GM13977 (cell line): ENCODE measurements at regions not wholly inside any gene's neighbourhood (a gene's known extent, or its start where the extent isn't known, plus 50 kb on each side); places are given as distances from the start of the nearest gene placed in this dataset.

Source experiments
- DNase-seq: peaks from one replicate; pipeline ENCODE4 v3.0.0; 2012; ENCODE audit warnings: low spot score
- in situ Hi-C: fragments of 300-500 bp; cut with MboI; formaldehyde crosslinking; loops from one replicate; pipeline ENCODE4 v1.12.0; 2022; ENCODE audit warnings: low sequenced_read_pairs, low pct_unique_long_range_greater_than_20kb, mixed read lengths, inconsistent platforms; ENCODE audit not compliant: unreplicated experiment
- TF ChIP-seq, protein P1 (sequence below): IDR thresholded peaks from 2 replicates; pipeline ENCODE4 v1.5.1; 2012; ENCODE audit warnings: mild to moderate bottlenecking, control low read depth; ENCODE audit not compliant: insufficient read depth; ENCODE audit errors: extremely low read depth, missing control alignments

GRCh38 chr11:104657083-104657482 is 241.2 kb downstream of the CASP12 start:
- TF ChIP-seq, protein P1, sequence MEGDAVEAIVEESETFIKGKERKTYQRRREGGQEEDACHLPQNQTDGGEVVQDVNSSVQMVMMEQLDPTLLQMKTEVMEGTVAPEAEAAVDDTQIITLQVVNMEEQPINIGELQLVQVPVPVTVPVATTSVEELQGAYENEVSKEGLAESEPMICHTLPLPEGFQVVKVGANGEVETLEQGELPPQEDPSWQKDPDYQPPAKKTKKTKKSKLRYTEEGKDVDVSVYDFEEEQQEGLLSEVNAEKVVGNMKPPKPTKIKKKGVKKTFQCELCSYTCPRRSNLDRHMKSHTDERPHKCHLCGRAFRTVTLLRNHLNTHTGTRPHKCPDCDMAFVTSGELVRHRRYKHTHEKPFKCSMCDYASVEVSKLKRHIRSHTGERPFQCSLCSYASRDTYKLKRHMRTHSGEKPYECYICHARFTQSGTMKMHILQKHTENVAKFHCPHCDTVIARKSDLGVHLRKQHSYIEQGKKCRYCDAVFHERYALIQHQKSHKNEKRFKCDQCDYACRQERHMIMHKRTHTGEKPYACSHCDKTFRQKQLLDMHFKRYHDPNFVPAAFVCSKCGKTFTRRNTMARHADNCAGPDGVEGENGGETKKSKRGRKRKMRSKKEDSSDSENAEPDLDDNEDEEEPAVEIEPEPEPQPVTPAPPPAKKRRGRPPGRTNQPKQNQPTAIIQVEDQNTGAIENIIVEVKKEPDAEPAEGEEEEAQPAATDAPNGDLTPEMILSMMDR, result no peak
- in situ Hi-C loops, result no loop called here
- no peak for DNase-seq

DNA sequence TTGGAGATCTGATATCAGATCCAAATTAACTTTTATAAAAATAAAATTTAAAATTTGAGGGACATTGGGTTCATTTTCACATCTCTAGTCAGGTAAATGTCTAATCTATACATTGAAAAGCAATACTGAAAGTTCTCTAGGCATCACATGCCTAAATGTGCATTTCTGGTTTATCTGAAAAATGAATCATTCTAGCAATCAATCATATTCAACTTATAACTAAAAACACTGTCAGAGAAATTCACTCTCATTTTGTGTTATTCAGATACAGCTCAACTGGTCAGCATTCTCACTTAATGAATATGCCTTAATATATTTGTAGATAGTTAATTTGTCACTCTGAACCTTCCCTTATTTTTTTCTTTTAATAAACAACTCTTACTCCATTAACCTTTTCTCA is 243.2 kb downstream of the CASP12 start:
- TF ChIP-seq, protein P1, result no peak
- DNase-seq, result no peak
- in situ Hi-C loops, result no loop called here

DNA sequence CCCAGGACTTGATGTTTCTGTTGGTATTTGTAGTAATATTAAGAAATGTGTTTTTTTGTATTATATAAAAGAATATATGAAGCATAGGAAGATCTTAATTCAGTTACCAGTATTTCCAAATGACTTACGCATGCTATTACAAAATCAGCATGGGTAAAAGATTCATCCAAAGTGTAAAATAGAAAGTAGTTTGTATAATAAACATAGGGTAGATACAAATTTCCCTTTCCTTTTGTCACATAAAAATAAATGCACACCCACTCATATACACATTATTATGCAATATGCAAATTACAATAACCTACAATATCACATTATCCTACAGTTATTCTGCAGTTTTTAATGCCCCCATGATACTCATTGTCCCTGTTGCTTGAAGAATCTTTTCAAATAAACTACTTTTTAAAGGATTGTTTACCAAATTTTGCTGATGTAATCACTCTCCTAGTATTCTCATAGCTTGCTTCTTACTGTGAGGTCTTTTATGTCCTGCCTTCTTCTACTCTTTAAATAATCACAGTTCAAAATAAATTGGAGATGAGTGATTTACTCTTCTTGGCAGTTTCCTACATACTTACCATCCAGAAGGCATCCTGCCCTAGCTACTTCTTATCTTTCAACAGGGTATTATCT is 244.0 kb downstream of the CASP12 start:
- DNase-seq, result no peak
- in situ Hi-C loops, result no loop called here
- TF ChIP-seq, protein P1, result no peak

DNA sequence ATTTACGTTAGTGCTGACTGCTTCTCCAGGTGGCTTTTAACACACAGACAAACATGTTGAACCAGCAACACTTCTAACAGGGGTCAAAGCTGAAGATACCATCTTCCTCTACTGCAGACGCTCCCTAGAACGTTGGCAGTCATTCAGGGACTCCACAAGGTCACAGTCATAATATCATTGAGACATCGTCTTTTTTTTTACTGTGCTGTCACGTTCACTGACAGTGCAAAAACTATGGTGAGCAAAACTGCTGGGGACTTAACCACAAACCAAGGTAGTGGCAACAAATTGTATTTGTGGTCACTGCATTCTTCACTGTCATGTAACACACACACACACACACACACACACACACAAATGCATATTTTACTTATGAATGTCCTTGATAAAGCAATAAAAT is 244.9 kb downstream of the CASP12 start:
- TF ChIP-seq, protein P1, result no peak
- no peak for DNase-seq
- in situ Hi-C loops, result no loop called here

DNA sequence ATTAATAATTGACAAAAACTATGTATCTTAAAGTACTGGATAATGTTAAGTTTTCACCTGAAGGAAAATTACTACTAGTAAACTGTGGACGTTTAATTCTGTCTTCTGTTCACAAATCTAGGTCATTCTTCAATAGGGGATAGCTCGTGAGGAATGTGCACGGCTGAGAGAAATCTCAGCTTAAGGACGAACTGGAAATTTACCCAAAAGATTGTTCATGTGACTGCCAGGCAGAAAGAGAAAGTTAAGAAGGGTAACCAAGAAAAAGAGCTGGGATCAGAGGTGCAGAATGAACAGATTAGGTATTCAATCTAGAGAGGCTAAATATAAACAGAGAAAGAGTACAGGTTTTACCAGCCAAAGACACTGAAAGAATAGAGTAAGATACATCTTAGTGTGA is 245.3 kb downstream of the CASP12 start:
- TF ChIP-seq, protein P1, result no peak

GRCh38 chr11:104650234-104650633 is 248.0 kb downstream of the CASP12 start:
- TF ChIP-seq, protein P1, result no peak
- in situ Hi-C loops, result no loop called here

More for the DNA sequence above, 245.3 kb downstream of the CASP12 start:
- DNase-seq, result no peak
- in situ Hi-C loops, result no loop called here

More at GRCh38 chr11:104650234-104650633, 248.0 kb downstream of the CASP12 start:
- DNase-seq, result no peak
